HEK293T (cell line): ENCODE measurements at regions not wholly inside any gene's neighbourhood (a gene's known extent, or its start where the extent isn't known, plus 50 kb on each side); places are given as distances from the start of the nearest gene placed in this dataset.

Source experiments
- BHLHE40 ChIP-seq: fragments of 450-650 bp; IDR thresholded peaks from 2 replicates; pipeline ENCODE4 v1.6.1; 2016; ENCODE audit warnings: mild to moderate bottlenecking, moderate library complexity, borderline replicate concordance
- ELF4 ChIP-seq: fragments of 450-650 bp; IDR thresholded peaks from 2 replicates; pipeline ENCODE4 v1.6.1; 2017; ENCODE audit warnings: antibody characterized with exemption
- FOXA1 ChIP-seq: fragments of 450-650 bp; IDR thresholded peaks from 2 replicates; pipeline ENCODE4 v1.6.1; 2016; ENCODE audit warnings: mild to moderate bottlenecking
- FOXK2 ChIP-seq: fragments of 450-650 bp; IDR thresholded peaks from 2 replicates; pipeline ENCODE4 v1.6.1; 2016; ENCODE audit warnings: mild to moderate bottlenecking
- FOXM1 ChIP-seq: fragments of 450-650 bp; IDR thresholded peaks from 2 replicates; pipeline ENCODE4 v1.6.1; 2017; ENCODE audit warnings: mild to moderate bottlenecking, borderline replicate concordance
- HDGF ChIP-seq: fragments of 450-650 bp; IDR thresholded peaks from 2 replicates; pipeline ENCODE4 v1.6.1; 2017; ENCODE audit warnings: antibody characterized with exemption, borderline replicate concordance
- NFRKB ChIP-seq: fragments of 450-650 bp; IDR thresholded peaks from 2 replicates; pipeline ENCODE4 v1.6.1; 2016; ENCODE audit warnings: mild to moderate bottlenecking, moderate library complexity
- SP1 ChIP-seq: fragments of 450-650 bp; IDR thresholded peaks from 2 replicates; pipeline ENCODE4 v1.6.1; 2017

- TF ChIP-seq SP1 = no peak
- TF ChIP-seq ELF4 = no peak
- TF ChIP-seq FOXM1 = no peak
- TF ChIP-seq FOXK2 = no peak
- TF ChIP-seq BHLHE40 = no peak
- no peak for TF ChIP-seq NFRKB
- no peak for TF ChIP-seq FOXA1
- TF ChIP-seq HDGF = no peak
These were observed 156.8 kb upstream of the PRMT6 start for GRCh38 chr1:106899644-106900043.
